NCI-H2081 (cell line): ENCODE measurements at regions not wholly inside any gene's neighbourhood (a gene's known extent, or its start where the extent isn't known, plus 50 kb on each side); places are given as distances from the start of the nearest gene placed in this dataset.
"Not testable (repeated sequence)": the region's sequence is repeated elsewhere in the genome, so short reads cannot be mapped to it uniquely, and the experiment has no call there.

Experiments used
- DNase-seq, 2 experiments: peaks; one replicate each; lab custom pipeline; 2025; lab: John Stamatoyannopoulos, UW

DNA sequence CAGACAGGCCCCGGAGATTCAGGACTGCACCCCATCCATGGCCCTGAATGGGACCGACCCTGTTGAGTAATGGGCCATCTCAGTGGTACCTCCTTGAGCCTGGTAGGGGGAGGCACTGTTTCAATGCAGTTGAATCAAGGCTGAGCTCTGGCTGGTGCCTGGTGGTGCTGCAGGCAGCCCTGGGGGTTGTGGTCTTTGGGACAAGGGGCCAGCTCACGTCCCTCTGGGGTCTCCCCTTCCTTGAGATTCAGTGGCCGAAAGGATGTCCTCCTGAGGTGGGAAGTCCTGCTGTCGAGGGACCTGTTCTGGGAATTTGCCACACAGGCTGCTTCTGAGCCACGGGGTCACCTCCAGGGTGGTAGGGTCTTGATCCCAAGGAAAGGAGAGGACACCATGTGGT, 190.7 kb downstream of the UBE3A start:
- DNase-seq: not testable (repeated sequence)

DNA sequence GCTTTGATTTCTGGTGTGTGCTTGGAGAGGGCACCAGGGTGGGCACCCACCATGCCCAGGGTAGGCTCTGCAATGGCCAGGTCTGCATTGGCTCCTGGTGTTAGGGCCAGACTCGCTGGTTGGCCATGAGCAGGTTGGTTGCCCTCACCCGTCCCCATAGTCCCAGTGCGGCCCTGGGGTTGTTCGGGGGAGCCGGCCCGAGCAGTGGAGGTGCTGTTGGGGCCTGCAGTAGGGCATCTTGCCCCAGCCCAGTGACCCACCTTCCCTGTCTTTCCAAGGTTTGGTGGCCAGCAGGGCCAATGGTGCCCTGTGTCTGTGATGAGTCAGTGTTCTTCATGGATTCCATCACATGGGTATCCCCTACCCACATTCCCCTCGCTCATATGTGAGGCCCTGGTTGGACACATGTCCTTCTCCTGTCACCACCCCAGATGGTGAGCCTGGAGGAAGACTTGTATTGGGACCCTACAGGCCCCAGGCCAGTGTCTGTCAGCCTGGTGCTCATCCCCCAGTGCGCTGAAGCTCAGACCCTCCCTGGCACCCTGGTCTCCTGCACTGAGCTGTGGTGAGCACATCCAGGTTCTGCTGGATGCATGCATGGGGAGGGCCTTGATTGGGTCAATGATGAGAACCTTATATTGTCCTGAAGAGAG, 190.1 kb downstream of the UBE3A start:
- DNase-seq: no peak

GRCh38 chr15:25249236-25250010, 189.4 kb downstream of the UBE3A start:
- no peak for DNase-seq

- no peak for DNase-seq
Measured at GRCh38 chr15:25250011-25250596, 188.7 kb downstream of the UBE3A start.

- no peak for DNase-seq
Measured at GRCh38 chr15:25250906-25251622, 187.8 kb downstream of the UBE3A start.

GRCh38 chr15:25251700-25252390, 187.0 kb downstream of the UBE3A start:
- no peak for DNase-seq

GRCh38 chr15:25253048-25253973, 185.5 kb downstream of the UBE3A start:
- DNase-seq: not testable (repeated sequence)

GRCh38 chr15:25268166-25268565, 170.7 kb downstream of the UBE3A start:
- no peak for DNase-seq
